ENCODE measurements at regions not wholly inside any gene's neighbourhood (a gene's known extent, or its start where the extent isn't known, plus 50 kb on each side); places are given as distances from the start of the nearest gene placed in this dataset.

GRCh38 chr17:34203018-34203638 lies 52.0 kb upstream of the CCL2 start:
- DNase-seq, result no peak

GRCh38 chr17:34204402-34204801 lies 50.7 kb upstream of the CCL2 start:
- DNase-seq, result no peak

Data from NCI-H187 treated with DMSO at 0.1 percent for 48 hours (cell line).